NCI-H460 (cell line): ENCODE measurements at regions not wholly inside any gene's neighbourhood (a gene's known extent, or its start where the extent isn't known, plus 50 kb on each side); places are given as distances from the start of the nearest gene placed in this dataset.
"Not testable (repeated sequence)": the region's sequence is repeated elsewhere in the genome, so short reads cannot be mapped to it uniquely, and the experiment has no call there.

Source experiments
- DNase-seq: peaks from one replicate; pipeline ENCODE4 v3.0.0-alpha.2; 2016; ENCODE audit warnings: low read depth; ENCODE audit errors: extremely low read depth

DNA sequence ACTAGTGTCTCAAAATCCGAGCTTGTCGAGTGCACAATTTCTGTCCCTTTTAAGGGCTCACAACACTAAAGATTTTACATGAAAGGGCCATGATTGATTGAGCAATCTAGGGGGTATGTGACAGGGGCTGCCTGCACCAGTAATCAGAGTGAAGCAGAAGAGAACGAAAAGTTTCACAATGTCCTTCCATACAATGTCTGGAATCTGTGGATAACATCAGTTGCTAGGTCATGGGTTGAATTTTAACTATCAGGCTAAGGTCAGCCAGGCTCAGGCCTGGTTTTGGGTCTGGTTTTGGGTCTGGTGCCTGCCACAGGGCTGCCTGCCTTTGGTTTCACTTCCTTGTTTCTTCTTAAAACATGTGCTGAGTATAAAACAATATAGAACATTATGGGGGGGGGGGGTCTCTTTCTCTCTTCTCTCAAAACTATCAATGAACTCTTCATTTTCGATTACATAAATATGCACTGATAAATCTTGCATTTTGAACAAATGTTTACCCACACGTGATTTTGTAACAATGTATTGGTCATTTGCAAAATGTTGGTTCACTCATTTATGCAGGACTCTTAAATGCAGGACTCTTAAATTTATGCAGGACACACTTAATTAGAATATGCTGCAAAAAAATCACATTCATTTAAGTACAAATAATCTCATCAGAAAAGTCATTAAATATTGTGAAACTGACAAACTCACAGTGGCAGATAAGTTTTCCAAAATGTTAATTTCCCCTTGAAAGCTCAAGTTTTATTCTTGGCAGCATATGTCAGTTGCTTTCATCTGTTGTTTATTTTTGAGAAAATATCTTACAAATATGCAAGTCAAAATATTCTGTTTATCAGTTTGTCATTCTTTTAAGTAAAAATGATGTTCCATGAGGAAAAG is 290.5 kb upstream of the KYNU start:
- DNase-seq = no peak

GRCh38 chr2:142585785-142586184 is 291.7 kb upstream of the KYNU start:
- no peak for DNase-seq

DNA sequence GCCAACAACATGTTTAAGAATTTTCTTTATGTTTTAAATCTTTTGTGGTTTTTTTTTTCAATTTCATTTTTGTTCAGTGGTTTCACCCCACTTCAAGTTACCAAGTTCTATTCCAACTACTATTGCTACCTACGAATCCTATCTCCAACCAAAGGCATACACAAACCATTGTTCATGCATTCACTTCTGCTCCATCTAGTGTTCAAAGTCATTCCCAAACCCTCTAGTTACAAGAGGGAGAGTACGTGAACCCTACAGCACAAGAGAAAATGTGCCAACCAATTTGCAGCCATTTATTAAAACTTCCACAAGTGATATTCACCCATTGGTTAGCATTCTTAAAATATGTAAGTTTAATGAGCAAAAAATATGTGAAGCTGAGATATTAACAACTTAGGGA is 295.1 kb upstream of the KYNU start:
- DNase-seq = peak; percentile 5

DNA sequence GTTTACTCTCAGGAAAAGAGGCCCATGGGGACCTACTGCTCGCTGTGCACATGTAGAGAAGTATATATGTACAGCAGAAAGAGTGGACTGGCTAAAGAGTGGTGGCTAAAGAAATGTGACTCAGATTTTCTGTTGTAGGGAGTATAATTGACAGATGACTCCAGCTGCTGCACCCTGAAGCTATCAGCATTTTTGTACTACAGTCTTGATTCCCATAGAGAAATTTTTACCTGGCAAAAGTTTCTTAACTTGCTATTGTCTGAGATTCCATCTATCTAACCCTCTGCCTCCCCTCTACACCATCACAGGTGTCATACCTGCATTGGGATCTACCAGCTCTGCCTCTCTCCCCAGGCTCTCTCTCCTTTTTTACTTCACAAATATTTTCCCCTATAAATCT is 296.0 kb upstream of the KYNU start:
- no peak for DNase-seq

DNA sequence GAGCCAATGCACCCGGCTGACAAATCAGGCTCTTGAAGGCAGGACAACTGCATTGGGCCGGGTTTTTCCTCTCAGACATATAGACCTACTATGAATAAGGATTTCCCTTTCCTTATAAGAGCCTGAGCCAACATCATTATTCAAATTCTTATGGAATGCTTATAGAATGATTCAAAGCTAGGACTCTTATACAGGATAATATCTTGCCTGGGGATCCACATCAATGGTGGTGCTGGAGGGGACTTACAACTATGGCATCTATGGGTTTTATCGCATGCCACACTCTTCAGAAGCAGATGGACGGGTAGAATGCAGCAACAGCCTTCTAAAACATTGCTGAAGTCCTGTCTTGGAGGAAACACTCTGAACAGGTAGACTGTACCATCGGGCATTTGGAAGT is 296.8 kb upstream of the KYNU start:
- no peak for DNase-seq

- DNase-seq = no peak
These were observed 301.9 kb upstream of the KYNU start for GRCh38 chr2:142575561-142575960.

DNA sequence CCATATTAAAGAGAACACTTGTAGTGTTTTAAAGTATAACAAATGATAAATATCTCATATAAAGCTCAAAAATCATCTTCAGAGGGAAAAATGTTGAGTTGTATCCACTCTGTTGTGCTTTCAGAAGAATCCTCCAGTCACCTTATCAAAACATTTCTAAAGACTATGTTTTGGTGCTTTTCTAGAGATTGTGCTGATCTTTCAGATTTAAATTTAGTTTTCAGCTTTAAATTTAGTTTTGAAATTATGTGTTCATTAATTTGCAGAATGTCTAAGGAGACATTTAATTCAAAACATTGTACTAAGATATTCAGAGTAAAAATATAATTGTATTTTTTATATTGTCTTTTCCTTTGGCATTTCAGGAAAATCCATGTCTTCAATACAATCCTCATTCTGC is 303.1 kb upstream of the KYNU start:
- no peak for DNase-seq

DNA sequence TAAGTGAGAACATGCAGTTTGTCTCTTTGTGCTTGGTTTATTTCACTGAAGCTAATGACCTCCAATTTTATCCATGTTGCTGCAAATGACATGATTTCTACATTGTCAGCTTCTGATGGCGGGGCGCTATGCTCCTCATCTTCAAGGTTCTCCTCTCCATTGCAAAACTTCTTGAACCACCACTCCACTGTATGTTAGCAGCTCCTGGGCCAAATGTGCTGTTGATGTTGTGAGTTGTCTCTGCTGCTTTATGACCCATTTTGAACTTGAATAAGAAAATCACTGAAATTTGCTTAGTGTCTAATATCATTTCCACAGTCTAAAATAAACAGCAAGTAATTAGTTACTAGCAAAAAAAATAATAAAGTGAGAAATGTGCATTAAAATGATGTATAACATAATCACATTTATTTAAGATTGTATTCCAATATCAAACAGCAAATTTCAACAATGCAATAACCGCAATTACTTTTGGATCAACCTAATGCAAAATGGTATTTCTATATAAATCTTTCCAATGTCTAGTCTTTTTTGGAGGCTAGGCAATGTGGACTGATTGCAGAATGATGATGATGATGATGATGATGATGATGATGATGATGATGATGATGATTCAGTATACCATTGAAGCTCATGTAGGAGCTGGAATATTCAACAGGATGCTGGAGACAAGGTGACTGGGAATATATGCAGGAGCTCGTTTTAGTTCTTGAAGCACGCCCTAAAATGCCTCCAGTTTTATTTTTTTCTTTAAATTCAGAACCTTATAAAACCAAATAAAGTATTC is 304.9 kb upstream of the KYNU start:
- no peak for DNase-seq

DNA sequence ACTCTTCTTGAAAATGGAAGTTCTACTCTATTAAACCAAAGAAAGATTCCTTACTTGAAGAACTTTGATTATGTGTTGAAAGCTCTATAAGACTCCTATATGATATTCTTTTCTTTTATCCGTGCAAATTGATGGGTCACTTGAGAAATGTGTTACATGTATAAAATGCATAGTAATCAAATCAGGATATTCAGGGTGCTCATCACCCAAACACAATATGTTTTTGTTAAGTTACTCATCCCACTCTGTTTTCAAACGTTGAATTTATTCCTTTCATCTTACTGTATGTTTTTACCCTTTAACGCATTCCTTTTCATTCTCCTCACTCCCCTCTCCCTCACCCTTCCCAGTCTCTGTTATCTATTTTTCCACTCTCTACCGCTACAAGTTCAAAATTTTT is 305.5 kb upstream of the KYNU start:
- no peak for DNase-seq

- no peak for DNase-seq
These were observed 314.6 kb upstream of the KYNU start for GRCh38 chr2:142562900-142563299.

DNA sequence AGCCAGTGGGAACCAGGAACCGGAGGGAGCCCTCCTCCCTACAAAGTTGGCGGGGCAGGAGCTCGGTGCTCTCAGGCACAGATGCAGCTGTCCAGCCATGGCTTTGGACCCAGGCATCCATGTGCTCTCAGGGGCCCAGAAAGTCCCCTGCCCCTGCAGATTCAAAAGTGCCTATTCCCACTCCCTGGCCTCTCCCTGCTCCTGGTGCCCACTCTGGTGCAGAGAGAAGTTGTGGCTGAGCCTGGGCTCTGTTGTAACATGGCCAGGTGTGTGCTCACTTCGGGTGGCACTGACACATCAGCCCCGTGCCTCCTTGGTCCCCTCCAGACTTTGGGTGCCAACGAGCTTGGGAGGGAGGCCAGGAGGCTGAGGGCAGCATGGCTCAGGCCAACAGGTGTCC is 315.8 kb upstream of the KYNU start:
- no peak for DNase-seq

DNA sequence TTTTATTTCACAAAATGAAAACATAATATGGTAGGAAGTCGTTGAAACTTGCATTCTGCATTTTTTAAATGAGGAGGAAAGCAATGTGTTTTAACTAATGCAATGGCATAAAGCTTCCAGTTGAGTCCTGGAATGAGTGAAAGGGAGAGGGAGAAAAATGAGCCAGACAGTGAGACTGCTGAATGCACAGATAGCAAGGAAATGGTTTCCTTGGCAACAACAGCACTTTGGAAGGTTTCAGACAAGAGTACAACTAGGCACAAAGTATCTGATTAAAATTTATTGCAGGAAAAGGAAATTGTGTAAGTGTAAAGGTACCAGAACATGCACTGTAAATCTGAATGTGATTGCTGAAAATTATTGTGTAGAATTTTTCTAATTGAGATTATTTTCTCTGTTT is 320.1 kb upstream of the KYNU start:
- no peak for DNase-seq

- DNase-seq = not testable (repeated sequence)
These were observed 331.5 kb upstream of the KYNU start for GRCh38 chr2:142545999-142546398.

DNA sequence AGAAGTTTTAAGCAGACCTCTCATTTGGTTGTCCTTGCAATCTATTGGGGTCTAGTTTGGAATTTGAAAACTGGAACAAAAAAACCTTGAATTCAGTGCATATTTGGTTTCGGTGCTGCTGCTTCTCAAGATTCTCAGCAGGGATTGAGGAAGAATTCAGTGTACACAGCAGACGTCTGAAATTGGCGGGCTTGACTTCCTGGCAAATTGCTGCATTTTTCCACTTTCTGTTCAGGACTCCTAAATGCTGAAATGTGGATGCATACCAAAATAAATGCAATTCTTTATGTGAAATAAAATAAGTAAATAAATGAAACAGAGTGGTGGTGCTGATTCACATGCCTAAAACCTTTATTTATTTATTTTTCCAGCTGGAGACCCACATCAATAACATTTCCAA is 332.4 kb upstream of the KYNU start:
- no peak for DNase-seq

DNA sequence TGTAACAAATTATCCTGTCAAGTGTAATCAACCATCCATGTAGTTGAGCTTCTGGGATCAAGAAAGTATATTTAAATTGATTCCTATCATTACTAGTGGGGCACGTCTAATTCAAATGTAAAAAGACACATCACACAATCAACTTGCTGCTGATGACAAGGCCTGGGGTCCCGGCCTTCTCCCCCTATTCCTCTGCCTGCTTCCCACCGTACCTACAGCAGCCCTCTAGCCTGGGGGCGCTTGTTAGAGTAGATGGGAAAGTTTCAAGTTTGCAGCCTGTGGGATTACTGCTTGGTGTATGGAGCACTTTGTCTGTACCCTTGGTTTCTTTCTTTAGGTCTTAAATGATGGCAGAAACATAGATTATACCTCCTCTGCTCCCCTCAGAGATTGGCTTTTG is 333.3 kb upstream of the KYNU start:
- DNase-seq = no peak

GRCh38 chr2:142542431-142542910 is 335.0 kb upstream of the KYNU start:
- no peak for DNase-seq

DNA sequence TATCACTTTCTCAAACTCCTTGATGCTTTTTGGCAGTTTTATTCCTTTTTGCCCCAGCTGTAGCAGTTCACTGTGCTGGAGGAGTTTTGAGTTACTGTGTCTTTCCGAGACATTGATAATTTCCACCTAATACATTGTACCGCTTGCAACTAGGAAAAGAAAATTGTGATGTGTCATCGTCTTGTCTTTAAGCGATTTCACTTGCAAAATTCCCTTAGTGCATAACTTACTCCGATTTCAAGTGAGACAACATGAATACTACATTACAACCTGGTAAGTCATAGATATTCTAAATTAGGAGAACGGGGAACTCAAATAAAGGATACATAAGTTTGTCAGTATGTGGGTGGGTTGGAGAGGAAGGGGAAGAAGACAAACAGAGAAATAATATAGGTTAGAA is 340.5 kb upstream of the KYNU start:
- no peak for DNase-seq

GRCh38 chr2:142536492-142536891 is 341.0 kb upstream of the KYNU start:
- no peak for DNase-seq

- no peak for DNase-seq
These were observed 342.2 kb upstream of the KYNU start for GRCh38 chr2:142535311-142535710.

DNA sequence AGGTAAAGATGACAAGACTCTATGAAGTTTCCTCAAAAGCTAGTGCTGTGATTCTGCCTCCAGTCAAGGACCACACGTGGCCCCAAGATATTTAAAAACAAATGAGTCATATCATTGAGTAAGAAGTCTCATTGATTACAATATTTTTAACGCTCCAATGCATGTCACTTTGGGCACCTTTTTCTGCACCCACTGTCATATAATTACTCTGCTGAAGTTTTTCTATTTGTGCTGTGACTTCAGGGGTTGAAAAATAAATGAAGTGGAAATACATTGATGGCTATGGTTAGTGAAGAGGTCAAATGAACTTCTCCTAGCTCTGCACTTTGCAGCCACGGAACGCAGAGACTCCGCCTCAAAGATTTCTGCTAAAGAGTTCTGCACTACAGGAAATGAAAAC is 344.3 kb upstream of the KYNU start:
- no peak for DNase-seq

- DNase-seq = peak; percentile 3
These were observed 346.1 kb upstream of the KYNU start for GRCh38 chr2:142531377-142531776.

GRCh38 chr2:142525720-142526119 is 351.7 kb upstream of the KYNU start:
- DNase-seq = no peak
